Left renal cortex interstitium (tissue), 4 donors: ENCODE measurements at regions not wholly inside any gene's neighbourhood (a gene's known extent, or its start where the extent isn't known, plus 50 kb on each side); places are given as distances from the start of the nearest gene placed in this dataset.

Source experiments
- DNase-seq, 4 donors: peaks; one replicate each; pipeline ENCODE4 v3.0.0-alpha.2; 2013; ENCODE audit warnings: low read depth in 4 of 4, low spot score in 2 of 4, missing footprints in 1 of 4

- no peak for DNase-seq
Observed at GRCh38 chr6:19127081-19127480, 710.1 kb upstream of the ID4 start.

GRCh38 chr6:19128701-19129100 is 708.5 kb upstream of the ID4 start:
- DNase-seq: no peak

- no peak for DNase-seq
Observed at GRCh38 chr6:19135706-19136105, 701.5 kb upstream of the ID4 start.

- DNase-seq: no peak
Observed at GRCh38 chr6:19137505-19137904, 699.7 kb upstream of the ID4 start.

GRCh38 chr6:19142275-19142674 is 694.9 kb upstream of the ID4 start:
- no peak for DNase-seq

- DNase-seq: no peak
Observed at GRCh38 chr6:19150307-19150706, 686.9 kb upstream of the ID4 start.

GRCh38 chr6:19153270-19153980 is 683.7 kb upstream of the ID4 start:
- DNase-seq: no peak

- no peak for DNase-seq
Observed at GRCh38 chr6:19153981-19154295, 683.2 kb upstream of the ID4 start.

GRCh38 chr6:19156443-19156842 is 680.7 kb upstream of the ID4 start:
- no peak for DNase-seq

GRCh38 chr6:19157486-19157885 is 679.7 kb upstream of the ID4 start:
- DNase-seq: no peak

- no peak for DNase-seq
Observed at GRCh38 chr6:19158586-19158985, 678.6 kb upstream of the ID4 start.

GRCh38 chr6:19159089-19159488 is 678.1 kb upstream of the ID4 start:
- DNase-seq: no peak

- no peak for DNase-seq
Observed at GRCh38 chr6:19159561-19159960, 677.6 kb upstream of the ID4 start.

GRCh38 chr6:19160081-19160730 is 677.0 kb upstream of the ID4 start:
- no peak for DNase-seq

- DNase-seq: no peak
Observed at GRCh38 chr6:19167251-19167650, 669.9 kb upstream of the ID4 start.

- DNase-seq: no peak
Observed at GRCh38 chr6:19169366-19169765, 667.8 kb upstream of the ID4 start.

- no peak for DNase-seq
Observed at GRCh38 chr6:19175023-19175422, 662.1 kb upstream of the ID4 start.

GRCh38 chr6:19180348-19181072 is 656.7 kb upstream of the ID4 start:
- DNase-seq: peak in 3 of 4 donors; percentile 51 to 56 (median 52)

- peak in 1 of 4 donors; percentile 25 for DNase-seq
Observed at GRCh38 chr6:19181211-19181610, 656.0 kb upstream of the ID4 start.

- no peak for DNase-seq
Observed at GRCh38 chr6:19193624-19194023, 643.5 kb upstream of the ID4 start.

- no peak for DNase-seq
Observed at GRCh38 chr6:19204445-19204844, 632.7 kb upstream of the ID4 start.

GRCh38 chr6:19205076-19205475 is 632.1 kb upstream of the ID4 start:
- DNase-seq: no peak
